HG02571 (cell line): ENCODE measurements at regions not wholly inside any gene's neighbourhood (a gene's known extent, or its start where the extent isn't known, plus 50 kb on each side); places are given as distances from the start of the nearest gene placed in this dataset.
"Not testable (repeated sequence)": the region's sequence is repeated elsewhere in the genome, so short reads cannot be mapped to it uniquely, and the experiment has no call there.

Experiments
- ATAC-seq: cut with Tn5 transposase; IDR thresholded peaks from one replicate; pipeline ENCODE4 v1.9.1; 2021; ENCODE audit warnings: mild to moderate bottlenecking, moderate library complexity; ENCODE audit not compliant: unreplicated experiment

GRCh38 chr3:193800138-193801043 lies 207.4 kb downstream of the OPA1 start:
- no peak for ATAC-seq

DNA sequence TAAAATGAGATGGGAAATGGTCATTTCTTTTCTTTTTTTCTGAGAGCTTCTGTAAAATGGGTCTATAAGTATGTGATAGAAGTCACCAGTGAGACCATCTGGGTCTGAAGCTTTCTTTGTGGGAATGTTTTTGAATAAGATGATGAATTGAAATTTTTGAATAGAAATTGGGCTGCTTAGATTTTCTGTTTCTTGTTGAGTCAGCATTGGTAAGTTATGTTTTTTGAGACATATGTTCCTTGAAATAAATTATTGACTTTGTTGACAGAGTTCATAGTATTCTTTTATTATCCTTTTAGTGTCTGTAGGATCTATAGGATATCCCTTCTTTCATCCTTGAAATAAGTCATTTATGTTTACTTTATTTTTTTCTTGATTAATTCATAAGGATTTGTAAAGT lies 208.1 kb downstream of the OPA1 start:
- no peak for ATAC-seq

DNA sequence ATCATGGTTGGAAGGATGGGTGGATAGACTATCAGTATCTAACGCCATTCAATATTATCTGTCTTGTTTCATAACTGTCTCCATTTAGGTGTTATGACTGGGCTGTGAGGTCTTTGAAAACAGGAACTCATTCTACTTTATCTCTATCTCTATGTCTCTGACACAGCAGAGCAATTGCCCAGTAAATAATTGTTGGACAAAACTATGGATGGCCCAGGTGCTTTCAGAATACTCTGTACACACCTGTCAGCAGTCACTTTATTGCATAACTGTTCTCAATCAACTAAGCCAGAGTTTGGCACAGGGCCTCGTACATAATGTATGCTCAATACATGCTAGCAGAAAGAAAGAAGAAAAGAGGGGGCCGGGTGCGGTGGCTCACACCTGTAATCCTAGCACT lies 210.3 kb downstream of the OPA1 start:
- no peak for ATAC-seq

- no peak for ATAC-seq
These were observed 212.4 kb downstream of the OPA1 start for GRCh38 chr3:193805448-193805847.

DNA sequence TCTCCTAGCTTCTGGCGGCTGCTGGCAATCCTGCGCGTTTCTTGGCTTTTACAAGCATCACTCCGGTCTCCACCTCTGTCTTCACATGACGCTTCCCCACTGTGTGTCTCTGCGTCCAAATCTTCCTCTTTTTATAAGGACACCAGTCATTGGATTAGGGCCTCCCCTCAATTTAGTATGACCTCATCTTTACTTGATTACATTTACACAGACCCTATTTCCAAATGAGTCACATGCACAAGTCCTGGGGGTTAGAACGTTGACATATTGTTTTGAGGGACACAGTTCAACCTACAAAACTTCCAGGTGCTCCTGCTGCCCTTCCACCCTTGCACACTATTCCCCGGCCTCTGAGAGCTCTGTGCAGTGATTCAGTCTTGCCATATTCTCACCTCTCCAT lies 215.3 kb downstream of the OPA1 start:
- no peak for ATAC-seq

DNA sequence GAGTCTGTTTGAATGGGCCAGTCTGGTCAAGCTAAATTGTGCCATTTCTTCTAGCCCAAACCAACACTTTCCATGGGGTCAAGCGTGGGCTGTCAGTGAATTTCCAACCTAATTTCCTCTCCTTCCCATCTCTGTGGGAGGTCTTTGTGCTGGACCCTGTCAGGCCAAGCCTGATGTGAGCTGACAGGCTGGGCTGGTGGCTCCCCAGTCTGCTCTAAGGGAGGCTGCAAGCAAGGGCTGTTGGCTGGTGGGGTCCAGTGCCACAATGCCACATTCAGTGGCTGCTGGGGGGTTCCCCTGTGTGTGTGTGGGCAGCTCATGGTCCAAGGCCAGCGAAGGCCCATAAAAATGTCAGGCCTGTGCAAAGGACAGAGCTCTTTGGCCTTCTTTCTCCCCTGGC lies 216.1 kb downstream of the OPA1 start:
- no peak for ATAC-seq

DNA sequence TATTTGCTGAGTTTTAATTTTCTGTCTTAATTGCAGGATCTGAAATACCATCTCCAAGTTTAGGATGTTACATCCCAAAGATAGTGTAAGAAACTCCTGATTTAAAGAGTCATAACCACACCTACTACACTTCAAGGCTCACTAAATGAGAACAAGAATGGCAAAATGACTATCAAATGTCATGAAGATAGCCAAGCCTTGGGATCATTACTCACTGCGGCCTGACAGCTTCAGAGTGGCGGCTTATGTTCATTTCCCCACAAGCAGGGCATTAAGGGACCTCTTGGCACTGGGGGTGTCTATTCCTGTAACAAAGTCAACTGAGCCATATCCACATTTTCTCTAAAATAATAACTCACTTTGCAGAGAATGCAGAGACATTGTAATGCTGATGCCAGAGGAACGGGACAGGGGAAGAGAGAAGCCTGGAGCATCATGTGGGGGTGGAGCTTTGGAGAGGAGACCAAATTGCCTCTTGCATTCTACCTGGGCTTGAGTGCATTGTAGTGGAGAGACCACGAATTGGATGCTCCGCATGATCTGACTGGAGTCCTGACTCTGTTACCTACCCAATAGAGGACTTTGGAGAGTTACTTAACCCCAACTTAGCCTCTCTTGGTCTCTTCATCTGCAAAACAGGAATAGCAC lies 219.2 kb downstream of the OPA1 start:
- no peak for ATAC-seq

- no peak for ATAC-seq
These were observed 219.9 kb downstream of the OPA1 start for GRCh38 chr3:193812791-193813500.

DNA sequence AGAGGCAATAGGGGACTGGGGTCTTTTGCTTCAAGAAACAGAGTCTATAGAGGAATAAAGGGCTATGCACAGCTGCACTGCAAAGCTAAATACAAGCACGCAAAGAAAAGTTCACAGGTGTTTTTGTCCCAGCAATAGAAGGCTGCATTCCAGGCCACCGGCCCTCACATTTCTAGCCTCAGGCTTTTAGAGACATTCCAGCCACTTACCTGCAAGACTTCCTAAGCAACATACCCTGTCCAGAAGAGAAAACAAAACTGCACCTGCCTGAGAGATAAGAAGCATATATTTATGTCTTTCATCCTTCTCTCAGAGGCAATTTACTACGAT lies 220.5 kb downstream of the OPA1 start:
- ATAC-seq: no peak

DNA sequence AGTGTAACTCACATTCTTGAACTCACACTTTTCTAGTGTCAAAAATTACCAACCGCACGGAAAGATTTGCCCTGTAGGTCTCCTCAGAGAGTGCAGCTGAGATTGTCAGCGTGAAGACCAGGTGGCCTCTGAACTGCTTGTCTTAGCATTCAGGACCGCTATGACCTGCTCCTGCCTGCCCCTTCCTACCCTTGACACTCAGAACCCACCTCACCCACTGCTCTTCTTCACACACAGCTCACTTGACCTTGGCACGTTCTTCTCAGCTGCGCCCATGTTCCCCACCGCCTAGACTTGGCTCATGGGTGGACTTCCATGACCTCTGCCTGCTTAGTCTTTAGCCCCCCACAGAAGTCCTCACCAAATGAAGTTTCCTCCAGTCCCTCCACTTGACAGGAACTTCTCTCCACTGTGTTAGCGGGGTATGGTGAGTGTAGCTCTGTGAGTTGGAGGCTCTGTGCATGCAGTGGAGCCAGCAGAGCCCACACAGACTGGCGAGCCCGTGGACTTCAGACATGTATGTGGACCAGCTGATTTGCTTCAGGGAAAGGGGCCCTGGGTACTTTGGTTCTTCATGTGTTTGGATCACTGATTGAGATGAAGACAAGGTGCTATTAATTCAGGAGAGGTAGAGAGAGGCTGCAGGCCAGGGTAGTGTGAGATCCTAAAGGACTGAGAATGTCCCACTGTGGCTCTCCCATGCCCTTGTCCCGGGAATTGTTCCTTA lies 221.3 kb downstream of the OPA1 start:
- ATAC-seq: no peak

DNA sequence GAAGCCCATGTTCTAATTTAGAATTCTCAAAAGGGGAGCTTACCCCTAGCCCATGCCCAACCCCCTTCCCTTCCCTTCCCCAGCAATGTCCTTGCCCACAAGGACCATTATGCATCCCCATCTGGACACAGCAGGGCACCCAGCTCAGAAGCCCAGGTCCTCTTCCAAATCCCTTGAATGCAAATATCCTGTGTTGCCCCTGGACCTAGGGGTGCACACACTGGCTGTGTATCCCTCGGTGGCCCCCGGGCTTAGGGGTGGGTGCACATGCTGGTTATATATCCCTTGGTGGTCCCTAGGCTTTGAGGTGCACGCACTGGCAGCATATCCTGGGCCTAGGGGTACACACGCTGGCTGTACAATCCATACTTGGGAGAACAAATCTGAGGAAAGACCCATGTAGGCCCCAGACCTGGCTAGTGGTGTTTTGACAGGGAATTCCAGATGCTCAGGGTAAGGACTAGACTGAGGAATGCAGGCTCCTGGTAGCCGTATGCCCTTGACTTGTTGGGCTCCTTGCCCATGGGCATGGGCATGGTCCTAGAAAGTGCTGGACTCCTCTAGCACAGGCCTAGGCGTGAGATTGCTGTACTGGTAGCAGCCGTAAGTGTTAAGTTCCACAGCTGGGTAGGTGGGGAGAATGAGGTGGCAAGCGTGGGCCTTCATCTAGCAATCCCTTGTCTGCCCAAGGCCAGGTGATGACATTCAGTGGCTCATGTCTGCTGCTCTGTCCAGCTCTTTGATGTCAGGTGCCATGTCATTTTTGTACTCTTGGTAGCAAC lies 222.4 kb downstream of the OPA1 start:
- ATAC-seq: no peak

- ATAC-seq: no peak
These were observed 223.0 kb downstream of the OPA1 start for GRCh38 chr3:193816028-193816395.

DNA sequence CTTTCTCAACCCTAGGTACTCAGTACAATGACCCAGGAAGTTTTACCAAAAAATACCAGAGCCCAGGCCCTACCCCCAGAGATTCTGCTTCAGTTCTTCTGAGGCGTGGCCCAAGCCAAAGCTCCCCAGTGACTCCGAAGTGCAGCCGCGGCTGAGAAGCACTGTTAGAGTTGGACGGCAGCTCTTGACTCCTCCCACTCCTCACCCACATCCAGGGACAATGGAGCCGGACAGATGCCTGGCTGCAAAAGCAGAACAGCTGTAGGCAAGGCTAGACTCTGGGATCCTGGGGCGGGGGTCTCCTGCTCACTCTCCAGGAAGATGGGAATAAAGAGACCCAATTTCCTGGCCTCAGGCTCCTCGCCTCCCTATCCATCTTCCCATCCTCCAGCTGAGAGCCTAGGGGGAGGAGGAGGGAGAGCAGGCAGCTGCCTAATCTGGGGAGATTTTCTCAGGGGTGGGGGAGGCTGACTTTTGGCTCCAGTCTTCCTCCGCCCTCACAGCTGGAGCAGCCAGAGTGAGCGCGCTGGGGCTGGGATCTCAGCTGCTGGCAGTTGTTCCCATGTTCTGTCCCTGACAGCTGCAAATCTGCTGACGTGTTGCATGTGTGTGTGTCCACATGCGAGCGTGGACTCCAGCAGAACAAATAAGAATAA lies 223.8 kb downstream of the OPA1 start:
- ATAC-seq: no peak

DNA sequence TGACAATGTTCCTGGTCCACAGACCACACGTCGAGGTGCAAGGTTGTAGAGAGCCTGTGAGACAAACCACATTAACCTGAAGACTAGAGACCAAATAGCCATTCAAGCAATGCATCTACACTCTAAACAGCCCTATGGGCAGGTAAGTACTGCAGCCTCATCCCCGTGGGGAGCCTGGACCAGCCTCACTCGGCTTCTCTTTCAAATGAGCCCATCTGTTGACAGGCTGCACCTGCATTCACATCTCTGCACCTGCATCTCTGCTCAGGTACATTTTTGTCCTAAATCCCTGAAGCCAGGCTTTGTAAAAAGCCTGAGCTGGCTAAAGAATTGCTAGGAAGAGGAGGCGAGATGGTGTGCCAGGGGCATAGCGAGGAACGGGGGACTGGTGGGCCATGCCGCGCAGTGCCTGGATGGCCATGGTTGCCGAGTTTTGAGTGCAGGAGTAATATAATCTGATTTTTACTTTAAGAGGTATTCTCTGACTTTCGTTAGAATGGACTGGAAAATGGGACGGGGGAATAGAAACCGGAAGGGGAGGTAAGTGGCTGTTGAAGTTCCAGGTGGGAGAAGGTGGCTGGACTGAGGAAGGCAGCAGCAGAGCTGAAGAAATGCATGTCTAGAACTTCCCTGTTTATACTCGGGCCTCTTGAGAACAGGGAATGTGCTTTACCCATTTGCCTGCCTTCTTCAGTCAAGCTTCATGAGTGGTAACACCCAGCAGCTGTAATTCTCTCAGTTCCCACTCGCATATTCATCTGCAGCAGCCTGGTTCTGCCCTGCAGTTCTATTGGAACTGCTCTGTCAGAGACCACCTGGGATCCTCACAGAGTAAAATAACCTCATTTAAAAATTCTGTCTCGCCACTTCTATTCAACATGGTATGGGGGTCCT lies 226.4 kb downstream of the OPA1 start:
- ATAC-seq: no peak

GRCh38 chr3:193821151-193821668 lies 228.2 kb downstream of the OPA1 start:
- ATAC-seq: no peak

DNA sequence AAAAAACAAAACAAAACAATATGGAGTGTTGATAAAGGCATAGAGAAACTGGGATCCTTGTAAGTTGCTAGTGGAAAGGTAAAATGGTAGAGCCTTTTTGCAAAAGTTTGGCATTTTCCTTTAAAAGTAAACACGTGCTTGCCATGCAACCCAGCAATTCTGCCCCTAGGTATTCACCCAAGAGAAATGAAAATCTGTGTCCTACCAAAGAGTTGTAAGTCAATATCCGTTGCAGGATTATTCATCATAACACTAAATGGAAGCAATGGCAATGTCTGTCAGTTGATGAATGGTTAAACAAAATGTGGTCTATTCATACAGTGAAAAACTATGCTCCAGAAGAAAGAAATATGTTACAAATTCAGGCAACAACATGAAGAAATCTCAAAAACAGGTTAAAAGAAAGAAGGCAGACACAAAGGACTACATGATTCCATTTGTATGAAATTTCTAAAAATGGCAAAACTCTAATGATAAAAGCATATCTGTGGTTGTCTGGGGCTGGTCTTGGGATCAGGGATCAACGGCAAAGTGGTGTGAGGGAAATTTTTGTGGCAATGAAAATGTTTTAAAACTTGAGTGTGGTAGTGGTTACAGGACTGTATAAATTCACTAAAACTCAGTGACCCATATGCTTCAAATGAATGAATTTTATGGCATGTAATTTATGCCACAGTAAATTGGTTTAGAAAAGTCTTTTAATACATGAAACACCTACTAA lies 229.6 kb downstream of the OPA1 start:
- no peak for ATAC-seq

- ATAC-seq: not testable (repeated sequence)
These were observed 230.2 kb downstream of the OPA1 start for GRCh38 chr3:193823213-193823605.

GRCh38 chr3:193824365-193824764 lies 231.4 kb downstream of the OPA1 start:
- ATAC-seq: no peak
